ENCODE measurements at regions not wholly inside any gene's neighbourhood (a gene's known extent, or its start where the extent isn't known, plus 50 kb on each side); places are given as distances from the start of the nearest gene placed in this dataset.

DNA sequence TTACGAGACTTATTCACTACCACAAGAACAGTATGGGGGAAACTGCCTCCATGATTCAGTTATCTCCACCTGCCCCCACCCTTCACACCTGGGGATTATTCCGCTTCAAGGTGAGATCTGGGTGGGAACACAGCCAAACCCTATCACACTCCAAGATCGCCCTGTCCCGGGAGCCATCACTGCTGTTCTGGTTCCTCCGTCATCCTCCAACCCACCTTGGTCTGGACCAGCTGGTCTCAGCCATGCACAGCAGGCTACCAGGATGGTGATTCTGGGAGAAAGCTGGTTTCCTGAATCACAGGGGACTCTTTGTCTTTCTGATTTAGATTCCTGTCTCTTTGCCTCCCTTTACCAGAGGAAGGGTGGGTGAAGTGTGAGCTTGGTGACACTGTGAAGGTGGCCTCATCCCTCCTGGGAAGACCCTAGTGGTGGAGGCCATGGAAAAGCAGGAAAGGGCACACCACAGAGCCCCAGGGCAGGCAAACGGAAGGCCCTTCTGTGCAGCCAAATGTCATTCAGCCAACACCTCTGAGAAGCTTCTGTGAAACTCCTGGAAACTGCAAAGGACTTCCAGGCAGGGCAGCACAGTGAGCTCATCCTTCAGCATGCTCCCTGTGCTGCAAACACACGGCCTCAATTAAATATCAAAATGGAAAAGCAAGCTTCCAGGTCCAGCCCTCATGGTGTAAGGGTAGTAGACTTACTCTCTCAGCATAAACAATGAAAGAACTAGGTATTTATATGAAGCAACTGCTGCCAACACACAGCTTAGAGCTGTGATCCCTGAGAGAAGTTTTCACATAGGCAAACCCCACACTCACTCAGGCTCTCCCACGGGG, 169.8 kb downstream of the ANKRD60 start:
- no peak overlapping the region for H3K4me3 Mint-ChIP-seq
- H3K27me3 Mint-ChIP-seq: peaks cover 51% of the 10 kb centered on the region
- H3K9me3 Mint-ChIP-seq: peaks cover 7% of the 10 kb centered on the region
- no peak overlapping the region for H3K27ac Mint-ChIP-seq
- no peaks in the 10 kb centered on the region for H3K4me1 Mint-ChIP-seq (ENCODE audit: low read depth)
- H3K36me3 Mint-ChIP-seq (ENCODE audit: low read depth): no peaks in the 10 kb centered on the region
- DNase-seq: no peak

DNA sequence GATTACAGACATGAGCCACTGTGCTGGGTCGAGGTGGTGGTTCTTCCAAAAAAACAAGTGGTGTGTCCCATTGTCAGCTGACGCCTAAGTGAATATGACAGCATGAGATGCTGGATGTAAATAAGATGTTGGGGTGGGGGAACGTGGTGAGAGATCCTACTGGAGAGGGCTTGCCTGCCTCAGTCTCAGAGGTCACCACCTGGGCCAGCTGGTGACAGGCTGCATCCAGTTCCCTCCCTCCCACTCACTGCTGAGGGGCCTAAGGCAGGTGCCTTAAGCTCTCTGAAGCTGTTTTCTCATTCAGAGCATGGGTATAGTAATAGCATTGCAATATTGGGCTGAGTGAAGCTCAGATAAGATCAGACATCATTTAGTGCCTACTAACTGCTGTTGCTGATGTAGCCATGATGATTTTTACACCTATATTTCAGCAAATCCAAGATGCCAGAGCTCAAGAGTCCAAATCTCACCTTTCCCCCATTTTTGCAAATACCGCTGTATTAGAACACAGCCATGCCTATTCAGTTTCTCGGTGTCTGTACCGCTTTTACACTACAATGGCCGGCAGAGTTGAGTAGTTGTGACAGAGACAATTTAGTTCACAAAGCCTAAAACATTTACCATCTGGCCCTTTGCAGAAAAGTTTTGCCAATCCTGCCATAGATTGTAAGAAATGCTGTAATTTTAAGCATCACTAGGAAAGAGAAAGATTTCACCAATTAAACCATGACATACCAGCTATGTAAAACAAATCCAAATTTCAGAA, 171.3 kb downstream of the ANKRD60 start:
- Mint-ChIP-seq H3K4me1 (ENCODE audit: low read depth) (no peaks in the 10 kb centered on the region), H3K4me3 (no peak overlapping the region), H3K27ac (no peak overlapping the region), H3K36me3 (ENCODE audit: low read depth) (no peaks in the 10 kb centered on the region), H3K9me3 (no peaks in the 10 kb centered on the region), H3K27me3 (peaks cover 61% of the 10 kb centered on the region)
- DNase-seq: no peak

DNA sequence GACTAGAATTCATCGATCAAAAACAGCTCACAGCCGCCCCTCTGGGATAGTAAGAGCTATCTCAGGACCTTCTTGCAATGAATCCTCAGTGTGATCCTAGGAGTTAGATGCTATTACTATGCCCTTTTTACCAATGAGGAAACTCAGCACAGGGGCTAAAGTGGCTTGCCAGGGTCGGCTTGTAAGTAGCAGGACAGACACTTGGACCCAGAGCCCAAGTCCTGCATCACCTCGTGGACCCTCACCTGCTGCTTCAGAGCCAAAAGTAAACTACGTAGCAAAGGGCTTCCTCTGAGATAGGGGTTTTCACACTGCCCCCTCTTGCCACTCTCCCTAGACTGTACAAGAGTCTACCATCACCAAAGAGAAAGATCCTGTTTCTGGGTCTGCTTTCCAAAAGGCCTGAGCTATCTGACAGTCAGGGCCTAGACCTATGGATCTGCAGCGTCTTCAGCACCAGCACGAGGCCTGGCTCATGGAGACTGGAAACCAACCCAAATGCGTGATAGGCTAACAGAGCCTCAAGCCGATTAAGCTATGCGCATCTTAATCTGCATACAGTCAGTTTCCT, 172.3 kb downstream of the ANKRD60 start:
- Mint-ChIP-seq H3K27ac (no peak overlapping the region), H3K27me3 (peaks cover 65% of the 10 kb centered on the region), H3K4me1 (ENCODE audit: low read depth) (no peaks in the 10 kb centered on the region), H3K36me3 (ENCODE audit: low read depth) (no peaks in the 10 kb centered on the region), H3K4me3 (no peak overlapping the region), H3K9me3 (peaks cover 5% of the 10 kb centered on the region)
- no peak for DNase-seq

DNA sequence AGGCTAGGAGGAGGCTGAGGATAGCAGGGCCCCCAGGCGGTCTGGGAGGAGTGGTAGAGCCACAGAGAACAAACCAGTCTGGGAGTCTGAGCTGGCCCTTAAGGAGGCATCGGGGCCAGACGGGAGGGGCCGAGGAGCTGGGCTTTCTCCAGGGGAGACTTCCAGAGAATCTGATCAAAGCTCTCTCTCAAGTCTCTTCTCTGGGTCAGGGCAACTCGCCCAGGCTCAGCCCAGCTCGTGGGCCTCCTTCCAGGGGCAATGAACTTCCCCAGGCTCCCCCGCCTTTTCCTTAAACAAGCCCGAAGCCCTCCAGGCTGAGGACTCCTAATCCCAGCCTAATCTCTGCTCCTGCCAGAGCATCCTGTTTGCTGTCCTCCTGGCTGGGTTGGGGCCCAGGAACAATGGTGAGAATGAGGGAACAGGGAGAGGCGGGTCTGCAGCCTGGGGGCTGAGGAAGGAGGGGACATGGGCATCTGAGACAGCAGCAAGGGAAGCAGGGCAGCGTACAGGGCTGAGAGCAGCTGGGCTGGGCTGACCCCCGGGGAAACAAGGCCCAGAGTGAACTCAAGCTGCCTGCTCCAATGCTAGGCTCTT, 173.6 kb downstream of the ANKRD60 start:
- H3K27me3 Mint-ChIP-seq: peaks cover 65% of the 10 kb centered on the region
- no peak overlapping the region for H3K4me3 Mint-ChIP-seq
- no peak overlapping the region for H3K27ac Mint-ChIP-seq
- no peak for DNase-seq
- H3K9me3 Mint-ChIP-seq: peaks cover 10% of the 10 kb centered on the region
- H3K4me1 Mint-ChIP-seq (ENCODE audit: low read depth): no peaks in the 10 kb centered on the region
- H3K36me3 Mint-ChIP-seq (ENCODE audit: low read depth): no peaks in the 10 kb centered on the region

DNA sequence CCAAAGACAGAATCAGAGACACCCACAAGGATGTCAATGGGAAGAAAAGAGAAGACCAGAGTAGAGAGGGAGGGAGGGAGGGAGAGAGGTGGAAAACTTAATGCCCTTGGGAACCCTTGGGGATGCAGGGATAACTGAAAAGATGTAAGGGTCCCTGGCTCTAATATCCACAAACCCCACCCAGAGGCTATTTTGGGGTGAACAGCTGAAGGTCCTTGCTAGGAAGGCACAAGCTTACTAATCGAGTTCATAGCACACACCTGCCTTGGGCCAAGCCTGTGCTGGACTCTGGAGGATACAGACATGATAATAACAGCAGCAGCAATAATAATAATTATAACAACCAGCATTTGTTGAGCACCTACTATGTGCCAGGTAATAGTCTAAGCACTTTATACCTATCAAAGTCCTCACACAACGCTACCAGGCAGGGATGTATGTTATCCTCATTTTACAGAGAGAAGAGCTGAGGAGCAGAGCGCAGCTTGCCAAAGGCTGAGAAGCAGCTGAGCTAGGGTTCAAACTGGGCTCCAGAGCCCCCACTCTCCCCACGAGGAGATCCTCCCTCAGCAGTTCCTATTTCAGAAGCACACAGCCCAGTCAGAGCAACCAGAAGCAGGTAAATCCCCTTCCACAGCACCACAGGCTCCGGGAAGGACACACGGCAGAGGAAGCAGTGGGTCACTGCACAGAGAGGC, 174.2 kb downstream of the ANKRD60 start:
- Mint-ChIP-seq H3K9me3 (peaks cover 10% of the 10 kb centered on the region), H3K4me3 (no peak overlapping the region), H3K27ac (no peak overlapping the region), H3K4me1 (ENCODE audit: low read depth) (no peaks in the 10 kb centered on the region), H3K27me3 (peaks cover 59% of the 10 kb centered on the region), H3K36me3 (ENCODE audit: low read depth) (no peaks in the 10 kb centered on the region)
- DNase-seq: no peak

DNA sequence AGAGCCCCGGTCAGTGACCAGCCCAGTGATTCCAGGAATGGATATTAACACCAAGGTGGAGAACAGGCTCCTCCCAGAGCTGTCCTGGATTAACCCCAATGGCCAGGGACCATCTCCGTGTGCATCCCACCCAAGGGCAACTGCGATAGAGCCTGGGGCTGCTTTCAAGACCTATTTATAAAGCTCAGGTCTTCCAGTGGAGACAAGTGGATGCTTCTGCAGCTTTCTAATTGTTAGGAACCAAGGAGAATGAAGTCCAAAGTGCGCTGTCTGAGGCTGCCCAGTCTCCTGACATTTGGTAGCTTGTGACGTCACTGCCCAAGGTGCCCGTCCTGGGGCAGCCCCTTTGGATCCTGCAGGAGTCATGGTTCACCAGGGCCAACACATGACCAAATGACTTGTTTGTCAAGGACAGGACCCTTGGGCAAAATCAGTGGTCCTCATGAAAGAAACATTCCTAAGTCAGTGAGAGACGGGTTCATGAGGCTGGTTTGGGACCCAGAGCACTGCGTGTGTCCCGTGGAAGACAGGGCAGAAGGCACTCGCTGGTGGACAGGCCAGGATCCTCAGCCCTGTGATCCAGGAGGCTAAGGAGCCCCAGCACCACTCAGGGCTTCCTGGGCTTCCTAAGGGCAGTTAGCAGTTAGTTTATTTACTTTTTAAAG, 174.9 kb downstream of the ANKRD60 start:
- Mint-ChIP-seq H3K4me1 (ENCODE audit: low read depth) (no peaks in the 10 kb centered on the region), H3K27ac (no peak overlapping the region), H3K36me3 (ENCODE audit: low read depth) (no peaks in the 10 kb centered on the region), H3K9me3 (peaks cover 10% of the 10 kb centered on the region), H3K4me3 (no peak overlapping the region), H3K27me3 (peaks cover 56% of the 10 kb centered on the region)
- no peak for DNase-seq

DNA sequence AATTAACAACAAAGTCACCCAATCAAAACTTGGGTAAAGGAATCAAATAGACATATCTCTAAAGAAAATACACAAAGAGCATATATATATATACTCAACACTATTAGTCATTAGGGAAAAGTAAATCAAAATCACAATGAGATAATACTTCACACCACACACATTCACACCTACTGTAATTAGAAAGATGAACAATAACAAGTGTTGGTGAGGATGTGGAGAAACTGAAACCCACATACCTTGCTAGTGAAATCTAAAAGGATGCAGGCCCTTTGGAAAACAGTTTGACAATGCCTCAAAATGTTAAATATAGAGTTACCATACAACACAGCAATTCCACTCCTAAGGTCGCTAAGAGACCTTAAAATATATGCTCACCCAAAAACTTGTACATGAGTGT, 177.1 kb downstream of the ANKRD60 start:
- Mint-ChIP-seq H3K36me3 (ENCODE audit: low read depth) (no peaks in the 10 kb centered on the region), H3K4me1 (ENCODE audit: low read depth) (no peaks in the 10 kb centered on the region), H3K4me3 (no peak overlapping the region), H3K27me3 (peaks cover 42% of the 10 kb centered on the region), H3K9me3 (peaks cover 10% of the 10 kb centered on the region), H3K27ac (no peak overlapping the region)
- no peak for DNase-seq

DNA sequence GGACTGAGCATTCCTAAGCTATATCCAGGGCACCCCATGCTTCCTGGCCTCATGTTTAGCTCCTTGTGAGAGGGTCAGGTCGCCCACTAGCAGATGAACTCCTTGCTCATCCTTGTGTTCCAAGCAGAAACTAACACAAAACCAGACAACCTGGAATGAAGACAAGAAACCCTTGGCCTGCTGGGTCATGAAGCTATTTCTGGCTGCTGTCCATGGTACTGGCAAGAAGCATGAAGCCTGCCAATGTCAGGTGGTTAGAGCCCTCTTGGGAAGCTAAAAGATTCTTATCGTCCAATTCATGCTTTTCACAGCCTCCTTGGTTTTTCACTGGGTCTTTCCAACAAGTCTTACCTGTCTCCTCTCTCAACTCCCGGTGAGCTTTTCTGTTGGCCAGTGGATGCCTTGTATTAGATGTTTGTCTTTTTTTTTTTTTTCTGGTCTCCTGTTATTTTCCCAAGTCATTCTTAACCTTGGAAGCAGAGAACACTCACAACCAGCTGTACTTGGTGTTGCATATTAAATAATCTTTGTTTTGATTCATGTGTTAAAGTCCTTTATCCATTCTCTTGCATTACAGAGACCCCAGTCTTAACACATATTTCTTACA, 180.3 kb downstream of the ANKRD60 start:
- H3K27ac Mint-ChIP-seq: no peak overlapping the region
- H3K27me3 Mint-ChIP-seq: peaks cover 18% of the 10 kb centered on the region
- H3K9me3 Mint-ChIP-seq: peaks cover 10% of the 10 kb centered on the region
- H3K36me3 Mint-ChIP-seq (ENCODE audit: low read depth): no peaks in the 10 kb centered on the region
- DNase-seq: no peak
- no peaks in the 10 kb centered on the region for H3K4me1 Mint-ChIP-seq (ENCODE audit: low read depth)
- no peak overlapping the region for H3K4me3 Mint-ChIP-seq

DNA sequence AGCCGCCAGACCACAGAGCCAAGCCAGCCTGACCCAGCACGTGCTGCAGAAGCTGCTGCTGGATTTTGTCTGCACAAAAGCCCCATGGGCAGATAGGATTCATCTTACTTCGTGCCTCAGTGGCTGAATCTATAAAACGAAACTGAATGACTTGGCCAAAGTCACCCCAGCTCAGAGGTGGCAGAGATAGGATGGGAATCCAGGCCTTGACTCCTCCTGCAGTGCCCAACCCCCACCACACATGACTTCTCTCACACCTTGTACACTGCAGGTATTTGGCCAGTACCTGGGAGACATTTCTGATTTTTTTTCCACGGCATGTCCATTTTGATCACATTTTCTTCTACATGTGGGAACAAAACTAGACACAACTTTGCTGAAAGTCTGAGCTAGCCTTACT, 182.1 kb downstream of the ANKRD60 start:
- H3K4me3 Mint-ChIP-seq: no peak overlapping the region
- peaks cover 12% of the 10 kb centered on the region for H3K27me3 Mint-ChIP-seq
- H3K4me1 Mint-ChIP-seq (ENCODE audit: low read depth): no peaks in the 10 kb centered on the region
- H3K36me3 Mint-ChIP-seq (ENCODE audit: low read depth): no peaks in the 10 kb centered on the region
- no peak for DNase-seq
- H3K27ac Mint-ChIP-seq: no peak overlapping the region
- H3K9me3 Mint-ChIP-seq: peaks cover 5% of the 10 kb centered on the region

DNA sequence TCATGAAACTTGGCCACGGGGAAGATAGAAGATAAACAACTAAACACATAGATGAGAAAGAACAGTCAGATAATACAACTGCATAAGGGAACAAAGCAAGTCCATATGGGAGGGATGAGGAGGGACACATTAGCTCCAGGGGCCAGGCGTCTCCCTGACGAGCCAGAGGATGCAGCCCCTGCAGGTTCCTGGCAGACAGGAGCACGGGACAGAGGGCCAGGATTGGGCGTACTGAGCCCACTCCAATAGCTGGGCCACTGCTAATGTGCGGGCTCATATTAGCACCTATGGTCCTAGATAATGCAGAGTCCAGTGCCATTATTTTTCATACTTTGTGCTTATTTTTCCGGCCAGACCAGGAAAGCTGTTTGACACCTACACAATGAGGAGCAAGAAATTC, 182.9 kb downstream of the ANKRD60 start:
- Mint-ChIP-seq H3K36me3 (ENCODE audit: low read depth) (no peaks in the 10 kb centered on the region), H3K27me3 (peaks cover 12% of the 10 kb centered on the region), H3K9me3 (peaks cover 5% of the 10 kb centered on the region), H3K27ac (no peak overlapping the region), H3K4me1 (ENCODE audit: low read depth) (no peaks in the 10 kb centered on the region), H3K4me3 (no peak overlapping the region)
- DNase-seq: no peak

DNA sequence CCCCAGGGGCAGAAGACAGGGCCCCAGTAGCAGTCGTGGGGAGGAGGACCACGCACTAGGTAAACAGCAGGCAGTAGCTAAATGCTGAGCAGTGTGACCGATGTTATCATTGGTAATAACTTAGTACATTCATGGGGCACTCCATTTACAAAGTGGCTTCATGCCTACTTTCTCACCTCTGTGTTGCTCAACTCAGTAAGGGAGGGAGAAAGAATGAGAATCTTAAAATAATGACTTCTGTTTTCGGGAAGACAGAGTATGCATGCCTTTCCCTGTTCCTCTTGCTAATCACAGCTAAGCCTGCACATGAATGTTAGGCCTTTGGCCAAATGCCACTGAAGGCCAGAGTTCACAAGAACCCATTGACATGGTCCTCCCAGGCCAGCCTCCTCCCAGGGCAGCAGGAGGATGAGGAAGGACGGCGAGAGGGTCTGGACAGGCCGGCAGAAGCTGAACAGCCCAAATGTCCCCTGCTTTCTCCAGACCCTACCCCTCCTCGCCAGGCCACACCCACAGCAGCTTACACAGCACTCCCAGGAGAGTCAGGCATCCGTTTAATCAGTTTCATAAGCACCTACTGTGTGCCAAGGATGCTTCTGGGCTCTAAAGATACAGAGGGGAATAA, 183.4 kb downstream of the ANKRD60 start:
- Mint-ChIP-seq H3K4me1 (ENCODE audit: low read depth) (no peaks in the 10 kb centered on the region), H3K36me3 (ENCODE audit: low read depth) (no peaks in the 10 kb centered on the region), H3K27me3 (peaks cover 14% of the 10 kb centered on the region), H3K27ac (no peak overlapping the region), H3K9me3 (peaks cover 2% of the 10 kb centered on the region), H3K4me3 (no peak overlapping the region)
- DNase-seq: no peak

DNA sequence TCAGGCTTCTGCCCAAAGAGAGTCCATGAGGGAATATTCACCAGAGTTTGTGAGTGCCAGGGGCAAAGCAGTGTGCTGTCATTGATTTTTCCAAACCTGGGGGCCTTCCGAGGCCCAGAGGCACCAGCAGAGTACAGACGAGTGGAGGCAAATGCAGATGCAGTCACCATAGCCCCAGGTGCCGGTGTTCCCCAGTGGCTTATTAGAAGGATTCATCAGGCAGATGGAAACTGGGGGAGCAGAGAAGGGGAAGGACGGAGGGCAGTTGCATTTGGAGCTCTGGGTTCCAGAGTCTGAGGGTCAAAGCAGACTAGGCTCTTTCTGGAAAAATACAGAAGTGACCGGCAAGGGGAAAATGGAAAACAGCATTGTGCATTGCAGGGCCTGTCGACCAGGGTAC, 184.2 kb downstream of the ANKRD60 start:
- Mint-ChIP-seq H3K9me3 (no peaks in the 10 kb centered on the region), H3K36me3 (ENCODE audit: low read depth) (no peaks in the 10 kb centered on the region), H3K4me3 (no peak overlapping the region), H3K27me3 (peaks cover 16% of the 10 kb centered on the region), H3K4me1 (ENCODE audit: low read depth) (no peaks in the 10 kb centered on the region), H3K27ac (no peak overlapping the region)
- no peak for DNase-seq

Measured in activated T-cell treated with anti-CD3 and anti-CD28 coated beads, Interleukin-2, amount 50 U/mL, for 24 hours (primary cell).